ENCODE measurements at regions not wholly inside any gene's neighbourhood (a gene's known extent, or its start where the extent isn't known, plus 50 kb on each side); places are given as distances from the start of the nearest gene placed in this dataset.

GRCh38 chr3:69458803-69459365 is 73.0 kb upstream of the FRMD4B start:
- TF ChIP-seq EZH2 (IDR thresholded peaks at IDR 0.05; ENCODE audit: low read depth) (no peak), CTCF (conservative IDR thresholded peaks at IDR 0.05) (no peak)
- Histone ChIP-seq H2AFZ (no peak overlapping the region), H3K27me3 (ENCODE audit: insufficient read depth, low read depth) (no peaks in the 10 kb centered on the region), H3K27ac (no peak overlapping the region), H3K4me2 (no peak overlapping the region), H3K79me2 (ENCODE audit: low read depth) (no peaks in the 10 kb centered on the region), H4K20me1 (ENCODE audit: insufficient read depth) (no peaks in the 10 kb centered on the region), H3K36me3 (ENCODE audit: low read depth) (no peaks in the 10 kb centered on the region), H3K9me3 (ENCODE audit: insufficient read depth, low read depth) (no peaks in the 10 kb centered on the region), H3F3A (ENCODE audit: insufficient read depth, low read depth) (no peaks in the 10 kb centered on the region), H3K4me1 (replicated peaks; ENCODE audit: insufficient read depth) (no peaks in the 10 kb centered on the region), H3K9me2 (ENCODE audit: insufficient read depth) (no peaks in the 10 kb centered on the region), H3K4me3 (no peak overlapping the region)
- intact Hi-C loops (cut with micrococcal nuclease; ENCODE audit: unreplicated experiment): no loop called here
- no TSS peak for BruUV-seq (replicated peaks)
- POLR2A ChIA-PET (ENCODE audit: unreplicated experiment): interaction anchor here (0.6 kb wide), 1 partner anchor 10 kb away, joined by 3 read pairs; no protein-coding TSS in a partner anchor
- CTCF ChIA-PET: interaction anchor here (0.8 kb wide), 1 partner anchor 19 kb away, joined by 3 read pairs; no protein-coding TSS in a partner anchor
- peak in 1 of 2 experiments; percentile 44 for DNase-seq

- no peaks in the 10 kb centered on the region for H3K36me3 ChIP-seq (ENCODE audit: low read depth)
- TF ChIP-seq EZH2 (IDR thresholded peaks at IDR 0.05; ENCODE audit: low read depth) (no peak), CTCF (conservative IDR thresholded peaks at IDR 0.05) (no peak)
- no peaks in the 10 kb centered on the region for H3K4me1 ChIP-seq (replicated peaks; ENCODE audit: insufficient read depth)
- no peaks in the 10 kb centered on the region for H4K20me1 ChIP-seq (ENCODE audit: insufficient read depth)
- H3K9me2 ChIP-seq (ENCODE audit: insufficient read depth): no peaks in the 10 kb centered on the region
- intact Hi-C loops (cut with micrococcal nuclease; ENCODE audit: unreplicated experiment): no loop called here
- no peak overlapping the region for H2AFZ ChIP-seq
- H3K27me3 ChIP-seq (ENCODE audit: insufficient read depth, low read depth): no peaks in the 10 kb centered on the region
- H3K4me2 ChIP-seq: no peak overlapping the region
- no TSS peak for BruUV-seq (replicated peaks)
- no peaks in the 10 kb centered on the region for H3K9me3 ChIP-seq (ENCODE audit: insufficient read depth, low read depth)
- CTCF ChIA-PET: no interaction called here
- H3K27ac ChIP-seq: no peak overlapping the region
- no peaks in the 10 kb centered on the region for H3F3A ChIP-seq (ENCODE audit: insufficient read depth, low read depth)
- no peak overlapping the region for H3K4me3 ChIP-seq
- POLR2A ChIA-PET (ENCODE audit: unreplicated experiment): no interaction called here
- DNase-seq: no peak
- H3K79me2 ChIP-seq (ENCODE audit: low read depth): no peaks in the 10 kb centered on the region
Observed at GRCh38 chr3:69456631-69457030, 70.7 kb upstream of the FRMD4B start.

GRCh38 chr3:69454204-69454787 is 68.4 kb upstream of the FRMD4B start:
- TF ChIP-seq CTCF (conservative IDR thresholded peaks at IDR 0.05): no peak
- no peak for TF ChIP-seq EZH2 (IDR thresholded peaks at IDR 0.05; ENCODE audit: low read depth)
- Histone ChIP-seq H4K20me1 (ENCODE audit: insufficient read depth) (no peaks in the 10 kb centered on the region), H3K79me2 (ENCODE audit: low read depth) (no peaks in the 10 kb centered on the region), H3K27me3 (ENCODE audit: insufficient read depth, low read depth) (no peaks in the 10 kb centered on the region), H2AFZ (no peak overlapping the region), H3F3A (ENCODE audit: insufficient read depth, low read depth) (no peaks in the 10 kb centered on the region), H3K36me3 (ENCODE audit: low read depth) (no peaks in the 10 kb centered on the region), H3K4me2 (no peak overlapping the region), H3K9me3 (ENCODE audit: insufficient read depth, low read depth) (no peaks in the 10 kb centered on the region), H3K4me1 (replicated peaks; ENCODE audit: insufficient read depth) (no peaks in the 10 kb centered on the region), H3K27ac (no peak overlapping the region), H3K4me3 (no peak overlapping the region), H3K9me2 (ENCODE audit: insufficient read depth) (no peaks in the 10 kb centered on the region)
- ChIA-PET CTCF (no interaction called here), POLR2A (ENCODE audit: unreplicated experiment) (no interaction called here)
- BruUV-seq (replicated peaks): no TSS peak
- DNase-seq: no peak
- intact Hi-C loops (cut with micrococcal nuclease; ENCODE audit: unreplicated experiment): no loop called here
